Heart right ventricle (tissue), 16 donors: ENCODE measurements at regions not wholly inside any gene's neighbourhood (a gene's known extent, or its start where the extent isn't known, plus 50 kb on each side); places are given as distances from the start of the nearest gene placed in this dataset.

Source experiments
- ATAC-seq, 8 donors: fragments of 200-7000 bp; cut with Tn5 transposase; one replicate each; pipeline ENCODE4 v1.9.1; 2020; ENCODE audit warnings: mild to moderate bottlenecking in 8 of 8, moderate library complexity in 8 of 8, moderate number of reproducible peaks in 1 of 8
- DNase-seq, 2 donors: peaks; one replicate each; pipeline ENCODE4 v3.0.0-alpha.2; 2020
- H3K27ac ChIP-seq, 10 donors: fragments of 200-600 bp; sonication (generic) in 2 of 10; one replicate each; pipeline versions ENCODE4 v1.5.0 to v1.8.0; 2020 to 2022; ENCODE audit warnings: mild to moderate bottlenecking in 3 of 10
- H3K27me3 ChIP-seq, 7 donors: fragments of 200-600 bp; one replicate each; pipeline ENCODE4 v1.8.0; 2021 to 2022; ENCODE audit warnings: mild to moderate bottlenecking in 2 of 7
- H3K36me3 ChIP-seq, 9 donors: fragments of 200-600 bp; sonication (generic) in 1 of 9; one replicate each; pipeline versions ENCODE4 v1.5.0 to v1.8.0; 2020 to 2022; ENCODE audit warnings: mild to moderate bottlenecking in 2 of 9
- H3K4me1 ChIP-seq, 9 donors: fragments of 200-600 bp; sonication (generic) in 1 of 9; one replicate each; pipeline versions ENCODE4 v1.5.0 to v1.8.0; 2020 to 2022; ENCODE audit warnings: mild to moderate bottlenecking in 4 of 9
- H3K4me3 ChIP-seq, 10 donors: fragments of 200-600 bp; sonication (generic) in 2 of 10; one replicate each; pipeline versions ENCODE4 v1.5.0 to v1.8.0; 2020 to 2022; ENCODE audit warnings: mild to moderate bottlenecking in 7 of 10, moderate library complexity in 2 of 10
- H3K9me3 ChIP-seq, 11 donors: fragments of 200-600 bp in 10 of 11; sonication (generic) in 2 of 11; one replicate each; pipeline versions ENCODE4 v1.5.0 to v1.8.0; 2013 to 2022; ENCODE audit warnings: mild to moderate bottlenecking in 2 of 11, control low read depth in 1 of 11, moderate library complexity in 1 of 11
- CTCF ChIP-seq, 9 donors: fragments of 200-600 bp; sonication (generic) in 2 of 9; IDR thresholded peaks; one replicate each; pipeline versions ENCODE4 v1.5.0 to v1.8.0; 2021 to 2022; ENCODE audit warnings: antibody characterized with exemption in 9 of 9, mild to moderate bottlenecking in 5 of 9, moderate library complexity in 1 of 9
- WGBS, 2 donors: extraction: QIAGEN DNeasy Blood & Tissue Kit; methylation state at CpG; one replicate each; pipeline ENCODE4 v1.1.7; 2013; ENCODE audit warnings: inconsistent platforms in 1 of 2; 5-methylcytosine and 5-hydroxymethylcytosine counted together
- intact Hi-C, 10 donors: fragments of 100-400 bp; cut with DNase I; formaldehyde crosslinking; loops; one replicate each; pipeline versions ENCODE4 v1.11.1 to v1.14.2; 2022
- donor health status: Arrhythmogenic right ventricular cardiomyopathy.
- donor health status: ischemic (EF 13 %, LVEDD 7.1; RV severe dilation, severe dysfunction).
- donor health status: healthy with polysubstance abuse.
- donor health status: DM: no; HTN: yes; CAD: no.
- donor health status: DM: no; HTN: no; CAD: no.
- donor health status: ischemic (EF 25% LVEDD 6.9; RV normal size, moderate dysfunction).
- donor health status: ischemic (EF 25% LVEDD 5.7; RV mildly dilated, moderate dysfunction).
- donor health status: healthy.
- donor health status: DM: yes; HTN: yes; CAD: no.
- donor health status: Ischemic cardiomyopathy.
- donor health status: ischemic (EF 35%, LVEDD 5.7; RV mildly dilated, moderate dysfunction).
- donor health status: nonischemic (EF 11% LVEDD 7.7; RV severe dilation, severe dysfunction).
- donor health status: DM: yes; HTN: yes; CAD: no.
- donor health status: PGD.
- donor health status: ischemic (EF 29% LVEDD 5.4; RV normal size, mild dysfunction).
- donor health status: nonischemic (EF 23%, LVEDD 6.1; RV moderate dilation, normal function).

GRCh38 chr3:168534761-168535160 lies 439.0 kb upstream of the GOLIM4 start:
- Histone ChIP-seq H3K4me3 (no peak overlapping the region), H3K9me3 (no peaks in the 10 kb centered on the region), H3K27me3 (no peaks in the 10 kb centered on the region), H3K27ac (no peak overlapping the region), H3K4me1 (no peaks in the 10 kb centered on the region), H3K36me3 (no peaks in the 10 kb centered on the region)
- TF ChIP-seq CTCF (IDR thresholded peaks at IDR 0.05), result no peak
- 72 to 82% methylated on average over 3 of the region's 3 CpGs for WGBS, 2 donors
- DNase-seq (no peak), ATAC-seq (no peak)
- intact Hi-C loops, result no loop called here

GRCh38 chr3:168533600-168533999 lies 437.9 kb upstream of the GOLIM4 start:
- intact Hi-C loops, result no loop called here
- no peaks in the 10 kb centered on the region for H3K4me1 ChIP-seq
- no peak for ATAC-seq
- 79 to 81% methylated on average over 2 of the region's 2 CpGs for WGBS, 2 donors
- no peak for DNase-seq
- no peaks in the 10 kb centered on the region for H3K36me3 ChIP-seq
- no peak for TF ChIP-seq CTCF (IDR thresholded peaks at IDR 0.05)
- H3K27ac ChIP-seq, result no peak overlapping the region
- H3K27me3 ChIP-seq, result no peaks in the 10 kb centered on the region
- no peak overlapping the region for H3K4me3 ChIP-seq
- no peaks in the 10 kb centered on the region for H3K9me3 ChIP-seq

- intact Hi-C loops, result no loop called here
- 100% methylated on average over 1 of the region's 1 CpG for WGBS, 2 donors
- Histone ChIP-seq H3K4me3 (no peak overlapping the region), H3K27ac (no peak overlapping the region), H3K9me3 (no peaks in the 10 kb centered on the region), H3K36me3 (no peaks in the 10 kb centered on the region), H3K27me3 (no peaks in the 10 kb centered on the region), H3K4me1 (no peaks in the 10 kb centered on the region)
- DNase-seq (no peak), ATAC-seq (no peak)
- no peak for TF ChIP-seq CTCF (IDR thresholded peaks at IDR 0.05)
Measured at GRCh38 chr3:168532135-168532534, 436.4 kb upstream of the GOLIM4 start.

- WGBS, 2 donors, result 82 to 84% methylated on average over 4 of the region's 4 CpGs
- Histone ChIP-seq H3K4me1 (no peaks in the 10 kb centered on the region), H3K4me3 (no peak overlapping the region), H3K9me3 (no peaks in the 10 kb centered on the region), H3K27ac (no peak overlapping the region), H3K27me3 (no peaks in the 10 kb centered on the region), H3K36me3 (no peaks in the 10 kb centered on the region)
- ATAC-seq (no peak), DNase-seq (no peak)
- no peak for TF ChIP-seq CTCF (IDR thresholded peaks at IDR 0.05)
- intact Hi-C loops, result no loop called here
Measured at GRCh38 chr3:168531116-168531515, 435.4 kb upstream of the GOLIM4 start.

GRCh38 chr3:168524129-168524528 lies 428.4 kb upstream of the GOLIM4 start:
- intact Hi-C loops, result no loop called here
- WGBS, 2 donors, result 81 to 82% methylated on average over 1 of the region's 1 CpG
- H3K4me1 ChIP-seq, result no peaks in the 10 kb centered on the region
- peaks cover 0 to 3% (median 0%) of the 10 kb centered on the region in 7 donors for H3K27me3 ChIP-seq
- ATAC-seq, result no peak
- H3K27ac ChIP-seq, result no peak overlapping the region
- TF ChIP-seq CTCF (IDR thresholded peaks at IDR 0.05), result no peak
- DNase-seq, result no peak
- H3K9me3 ChIP-seq, result no peaks in the 10 kb centered on the region
- no peak overlapping the region for H3K4me3 ChIP-seq
- H3K36me3 ChIP-seq, result no peaks in the 10 kb centered on the region
